GM21786 (cell line): ENCODE measurements at regions not wholly inside any gene's neighbourhood (a gene's known extent, or its start where the extent isn't known, plus 50 kb on each side); places are given as distances from the start of the nearest gene placed in this dataset.
"Not testable (repeated sequence)": the region's sequence is repeated elsewhere in the genome, so short reads cannot be mapped to it uniquely, and the experiment has no call there.

Experiments
- ATAC-seq: cut with Tn5 transposase; IDR thresholded peaks from one replicate; pipeline ENCODE4 v1.9.1; 2021; ENCODE audit not compliant: unreplicated experiment

DNA sequence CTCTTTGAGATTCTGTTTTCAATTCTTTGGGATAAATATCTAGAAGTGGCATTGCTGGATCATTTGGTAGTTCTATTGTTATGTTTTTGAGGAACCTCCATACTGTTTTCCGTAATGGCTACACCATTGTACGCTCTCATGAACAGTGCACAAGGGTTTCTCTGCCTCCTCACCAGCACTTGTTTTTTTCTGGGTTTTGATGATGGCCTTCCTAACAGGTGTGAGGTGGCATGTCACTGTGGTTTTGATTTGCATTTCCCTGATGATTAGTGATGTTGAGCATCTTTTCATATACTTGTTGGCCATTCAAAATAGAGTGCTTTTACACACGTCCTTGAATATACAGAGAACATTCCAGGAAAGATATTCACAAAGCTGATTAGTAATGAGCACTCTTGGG lies 86.8 kb upstream of the ADORA2B start:
- not testable (repeated sequence) for ATAC-seq

DNA sequence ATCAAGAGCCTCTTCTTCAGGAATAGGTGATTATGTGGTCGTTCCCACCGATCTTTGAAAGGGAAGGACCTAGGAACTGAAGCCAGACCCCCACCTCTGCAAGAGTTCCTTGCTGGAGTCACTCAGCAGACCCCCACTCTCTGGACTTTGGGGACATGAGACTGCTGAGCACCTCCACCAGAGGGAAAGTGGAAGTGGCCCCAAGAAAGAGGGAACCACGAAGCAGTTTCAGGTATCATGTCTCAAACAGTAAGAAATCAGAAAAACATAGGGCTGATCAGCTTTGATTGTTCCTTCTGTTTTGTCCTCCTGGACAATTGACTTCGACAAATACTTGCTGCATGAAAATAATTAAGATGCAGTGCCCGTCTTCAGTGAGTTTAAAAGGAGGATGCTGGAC lies 84.2 kb upstream of the ADORA2B start:
- ATAC-seq = not testable (repeated sequence)

DNA sequence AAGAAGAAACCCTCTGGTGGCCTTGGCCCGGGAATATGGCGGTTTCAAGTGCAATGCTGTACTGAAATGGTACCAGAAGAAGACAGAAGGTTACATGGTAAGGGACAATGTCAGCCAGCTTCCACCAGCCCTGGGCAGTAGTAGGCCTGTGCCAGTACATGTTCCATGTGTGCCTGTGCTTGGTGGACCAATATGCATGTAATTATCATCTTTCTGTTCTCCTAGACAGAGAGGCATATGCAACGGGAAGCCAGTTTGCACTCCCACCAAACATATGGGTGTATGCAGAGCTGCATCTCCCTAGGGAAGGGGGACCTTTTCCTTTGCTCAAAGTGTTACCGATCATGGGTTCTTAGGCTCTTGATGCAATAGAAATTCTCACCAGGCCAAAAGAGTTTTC lies 80.9 kb upstream of the ADORA2B start:
- not testable (repeated sequence) for ATAC-seq

DNA sequence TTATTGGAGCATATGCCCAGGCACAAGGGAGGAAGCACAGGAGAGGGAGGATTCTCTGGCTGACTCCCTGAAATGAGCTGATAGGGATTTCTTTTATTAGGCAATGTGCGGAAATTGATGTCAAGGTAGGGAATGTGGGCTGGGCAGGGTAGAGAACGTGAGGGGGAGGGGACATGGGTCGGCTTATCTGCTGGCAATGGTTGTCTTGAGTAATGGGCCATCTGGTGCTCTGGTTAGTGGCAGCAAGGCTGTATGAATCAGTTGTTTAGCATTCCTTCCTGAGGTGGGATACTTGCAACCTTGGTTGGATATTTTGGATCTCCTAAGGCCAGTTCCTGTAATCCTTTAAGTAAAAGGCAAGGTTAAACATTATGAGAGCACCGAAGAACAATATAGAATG lies 80.5 kb upstream of the ADORA2B start:
- ATAC-seq = not testable (repeated sequence)

DNA sequence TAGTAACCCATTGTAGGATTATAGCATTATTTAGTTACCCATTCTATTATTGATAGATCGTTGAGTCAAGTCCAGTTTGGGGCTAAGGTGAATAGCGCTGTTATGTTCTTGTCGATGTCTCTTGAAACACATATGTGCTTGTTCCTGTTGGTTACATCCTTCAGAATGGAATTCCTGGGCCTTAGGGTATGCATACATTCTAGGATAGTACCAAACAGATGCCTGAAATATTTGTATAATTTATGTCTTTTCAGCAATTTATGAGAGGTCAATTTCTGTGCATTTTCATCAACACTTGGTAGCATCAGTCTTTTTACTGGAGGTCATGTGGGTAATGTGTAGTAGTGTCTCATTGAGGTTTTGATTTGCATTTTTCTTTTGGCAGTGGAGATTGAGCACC lies 78.9 kb upstream of the ADORA2B start:
- ATAC-seq = not testable (repeated sequence)

DNA sequence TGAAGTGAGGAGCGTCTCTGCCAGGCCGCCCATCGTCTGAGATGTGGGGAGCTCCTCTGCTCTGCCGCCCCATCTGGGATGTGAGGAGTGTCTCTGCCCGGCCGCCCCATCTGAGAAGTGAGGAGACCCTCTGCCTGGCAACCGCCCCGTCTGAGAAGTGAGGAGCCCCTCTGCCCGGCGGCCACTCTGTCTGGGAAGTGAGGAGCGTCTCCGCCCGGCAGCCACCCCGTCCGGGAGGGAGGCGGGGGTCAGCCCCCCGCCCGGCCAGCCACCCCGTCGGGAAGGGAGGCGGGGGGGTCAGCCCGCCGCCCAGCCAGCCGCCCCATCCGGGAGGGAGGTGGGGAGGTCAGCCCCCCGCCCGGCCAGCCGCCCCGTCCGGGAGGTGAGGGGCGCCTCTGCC lies 77.6 kb upstream of the ADORA2B start:
- not testable (repeated sequence) for ATAC-seq

DNA sequence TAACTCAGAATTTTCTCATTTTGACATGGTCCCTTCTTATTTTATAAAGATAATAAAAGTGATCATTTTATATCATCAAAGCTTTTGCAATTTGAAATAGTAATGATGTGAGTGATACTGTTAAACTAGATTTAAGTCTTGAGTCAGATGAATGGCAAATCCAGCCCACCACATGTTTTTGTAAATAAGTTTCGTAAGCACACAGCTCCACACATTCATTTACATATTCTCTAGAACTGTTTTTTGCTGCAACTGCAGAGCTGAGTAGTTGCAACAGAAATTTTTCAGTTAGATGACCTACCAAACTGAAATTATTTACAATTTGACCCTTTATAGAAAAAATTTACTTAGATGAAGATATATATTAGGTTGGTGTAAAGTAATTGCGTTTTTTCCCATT lies 75.1 kb upstream of the ADORA2B start:
- ATAC-seq = not testable (repeated sequence)

DNA sequence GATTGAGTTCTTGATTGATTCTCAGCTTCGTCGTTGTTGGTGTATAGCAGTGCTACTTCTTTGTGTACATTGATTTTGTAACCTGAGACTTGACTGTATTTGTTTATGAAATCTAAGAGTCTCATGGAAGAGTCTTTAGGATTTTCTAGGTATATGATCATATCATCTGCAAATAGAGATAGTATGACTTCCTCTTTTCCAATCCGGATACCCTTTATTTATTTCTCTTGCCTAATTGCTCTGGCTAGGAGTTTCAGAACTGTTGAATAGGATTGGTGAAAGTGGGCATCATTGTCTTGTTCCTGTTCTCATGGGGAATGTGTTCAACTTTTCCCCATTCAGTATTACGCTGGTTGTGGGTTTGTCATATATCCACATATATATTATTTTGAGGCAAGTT lies 72.3 kb upstream of the ADORA2B start:
- not testable (repeated sequence) for ATAC-seq

DNA sequence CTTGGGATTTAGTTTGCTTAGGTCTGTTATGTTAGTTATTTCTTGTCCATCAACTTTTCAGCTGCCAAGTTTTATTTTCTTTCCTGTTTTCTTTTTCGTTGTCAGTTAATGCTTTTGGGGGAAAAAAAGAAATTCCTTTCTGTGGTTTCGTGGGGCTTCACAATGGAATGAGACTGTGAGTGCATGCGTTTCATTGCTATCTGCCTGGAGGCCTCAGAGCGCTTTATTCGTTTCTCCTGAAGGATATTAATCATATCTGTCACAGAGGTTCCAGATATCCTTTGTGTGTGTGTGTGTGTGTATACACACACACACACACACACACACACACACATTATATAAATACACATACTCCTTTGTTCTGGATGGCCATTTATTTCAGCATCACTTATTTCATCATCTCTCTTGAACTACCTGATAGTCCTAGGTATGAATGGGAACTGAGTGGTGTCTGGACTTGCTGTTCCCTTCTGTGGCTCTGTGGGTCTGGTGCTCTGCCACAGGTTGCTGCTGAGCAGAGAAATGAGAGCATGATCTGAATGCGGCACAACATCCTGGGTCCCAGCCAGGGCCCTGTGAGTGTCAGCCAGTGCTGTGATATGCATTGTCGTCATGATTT lies 66.9 kb upstream of the ADORA2B start:
- ATAC-seq = not testable (repeated sequence)

DNA sequence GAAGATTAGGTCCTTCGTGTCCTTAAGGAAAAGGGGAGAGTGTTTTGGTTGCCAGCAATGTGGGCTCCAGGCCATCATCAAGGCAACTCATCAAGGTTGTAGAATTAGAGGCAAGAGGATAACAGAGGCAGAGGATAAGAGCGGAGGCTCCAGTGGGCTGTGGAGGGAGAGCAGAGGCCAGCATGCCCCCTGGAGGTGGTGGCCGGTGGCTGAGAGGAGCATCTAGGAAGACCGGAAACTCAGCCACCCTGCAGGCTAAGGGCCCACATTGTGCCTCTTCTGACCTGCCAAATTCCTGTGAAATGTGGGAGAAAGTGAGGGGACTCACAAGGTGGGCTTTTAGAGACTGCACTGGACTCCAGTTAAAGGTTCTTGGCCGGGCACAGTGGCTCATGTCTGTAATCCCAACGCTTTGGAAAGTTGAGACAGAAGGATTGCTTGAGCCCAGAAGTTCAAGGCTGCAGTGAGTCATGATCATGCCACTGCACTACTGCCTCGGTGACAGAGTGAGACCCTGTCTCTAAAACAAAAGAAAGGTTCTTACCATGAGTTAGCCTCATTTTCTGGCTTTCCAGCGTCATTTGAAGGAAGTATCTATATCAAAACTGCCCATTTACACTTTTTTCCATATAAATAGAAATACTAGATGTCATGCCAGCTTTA lies 62.7 kb upstream of the ADORA2B start:
- no peak for ATAC-seq

DNA sequence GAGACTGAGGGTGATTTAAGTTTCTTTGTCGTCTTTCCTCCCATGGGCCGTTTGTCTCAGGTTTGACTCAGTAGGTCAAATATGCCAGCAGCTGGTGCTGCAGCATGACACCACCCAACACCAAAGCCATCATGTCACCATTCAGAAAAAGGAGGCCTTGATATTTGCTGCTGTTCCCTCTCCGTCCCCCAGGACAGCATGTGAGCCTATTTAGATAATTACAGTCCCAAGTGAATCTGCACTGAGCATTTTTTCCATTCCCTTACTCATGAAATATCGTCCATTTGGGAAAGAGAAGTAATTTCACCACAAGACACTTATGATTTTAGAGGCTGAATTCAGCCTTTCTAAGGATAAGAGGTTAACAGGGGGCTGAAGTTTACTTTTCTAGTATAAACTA lies 62.2 kb upstream of the ADORA2B start:
- no peak for ATAC-seq

DNA sequence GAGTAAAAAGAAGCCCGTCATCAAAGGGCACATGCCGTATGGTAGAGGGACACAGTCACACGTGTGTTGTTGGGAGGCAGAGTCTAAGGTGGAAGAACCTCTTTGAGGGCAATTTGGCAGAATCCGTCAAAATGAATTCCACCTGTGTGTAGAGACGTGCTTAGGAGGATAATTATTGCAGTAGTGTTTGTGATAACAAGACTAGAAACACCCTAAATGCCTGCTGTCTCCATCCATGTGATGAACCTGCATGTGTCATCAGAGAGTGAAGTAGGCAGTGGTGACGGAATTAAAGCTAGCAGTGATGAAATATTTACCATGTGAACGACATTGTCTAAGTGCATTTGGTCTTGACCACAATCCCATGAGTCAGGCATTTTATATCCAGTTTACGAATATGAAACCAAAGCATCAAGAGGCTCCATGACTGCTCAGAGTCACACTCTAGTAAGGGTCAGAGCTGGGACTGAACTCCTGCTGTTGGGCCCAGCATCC lies 61.3 kb upstream of the ADORA2B start:
- ATAC-seq = no peak

DNA sequence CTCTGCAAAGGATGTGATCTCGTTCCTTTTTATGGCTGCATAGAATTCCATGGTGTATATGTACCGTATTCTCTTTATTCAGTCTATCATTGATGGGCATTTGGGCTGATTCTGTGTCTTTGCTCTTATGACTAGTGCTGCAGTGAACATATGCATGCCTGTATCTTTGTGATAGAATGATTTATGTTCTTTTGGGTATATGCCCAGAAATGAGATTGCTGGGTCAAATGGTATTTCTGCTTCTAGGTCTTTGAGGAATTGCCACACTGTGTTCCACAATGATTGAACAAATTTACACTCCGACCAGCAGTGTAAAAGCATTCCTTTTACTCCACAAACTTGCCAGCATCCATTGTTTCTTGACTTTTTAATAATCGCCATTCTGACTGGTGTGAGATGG lies 60.2 kb upstream of the ADORA2B start:
- no peak for ATAC-seq

DNA sequence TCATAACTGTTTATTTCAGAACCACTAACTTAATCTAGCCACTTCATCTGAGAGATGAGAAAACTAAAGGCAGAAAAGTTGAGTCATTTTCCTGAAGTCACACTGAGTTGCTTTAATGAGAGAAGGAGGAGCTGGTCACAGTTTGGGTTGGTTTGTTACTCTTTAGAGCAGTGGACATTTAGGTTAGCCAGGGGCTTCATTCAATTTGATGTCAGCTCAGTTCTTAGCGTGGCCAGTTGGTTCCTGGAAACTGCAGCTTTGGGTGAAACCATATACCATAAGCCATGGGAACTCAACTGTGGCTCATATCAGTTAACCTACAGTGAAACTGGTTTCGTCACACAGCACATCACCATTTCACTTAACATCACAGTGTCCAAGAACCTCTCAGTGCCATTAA lies 59.2 kb upstream of the ADORA2B start:
- no peak for ATAC-seq

DNA sequence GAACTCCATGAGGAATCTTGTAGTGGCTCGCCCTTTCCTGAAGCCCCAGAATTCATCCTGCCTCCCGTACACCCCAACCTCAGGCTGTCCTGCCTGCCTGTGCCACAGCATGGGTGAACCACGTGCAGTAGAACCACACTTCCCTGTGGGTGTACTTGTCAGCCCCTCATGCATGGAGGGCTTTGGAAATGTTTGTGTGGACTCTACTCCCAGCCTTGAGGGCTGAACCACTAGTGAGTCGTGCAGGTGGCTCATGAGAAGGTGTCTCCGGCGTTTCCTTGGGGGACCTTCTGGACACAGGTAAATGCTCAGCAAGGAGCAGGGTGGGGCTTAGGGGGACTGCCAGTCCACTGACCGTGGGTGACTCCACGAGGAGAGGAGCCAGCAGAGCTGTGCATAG lies 58.7 kb upstream of the ADORA2B start:
- ATAC-seq = no peak

DNA sequence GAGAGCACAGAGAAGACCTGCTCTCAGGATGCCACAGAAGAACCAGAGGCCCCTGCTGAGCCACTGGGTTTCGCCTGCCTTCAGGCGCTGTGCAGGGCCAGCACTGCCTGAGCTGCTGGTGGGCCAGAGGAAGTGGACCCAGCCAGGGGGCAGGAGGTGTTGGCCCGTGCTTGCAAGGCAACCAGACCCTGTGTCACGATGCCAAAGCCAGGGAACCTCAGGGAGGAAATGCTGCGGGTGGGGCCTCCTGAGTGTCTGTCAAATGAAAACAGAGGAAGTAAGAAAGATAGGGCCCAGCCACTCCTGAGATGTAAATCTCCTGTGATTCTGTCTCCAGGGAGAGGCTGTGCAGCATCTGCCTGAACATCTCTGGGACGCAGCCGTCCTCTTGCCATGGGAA lies 58.1 kb upstream of the ADORA2B start:
- no peak for ATAC-seq

DNA sequence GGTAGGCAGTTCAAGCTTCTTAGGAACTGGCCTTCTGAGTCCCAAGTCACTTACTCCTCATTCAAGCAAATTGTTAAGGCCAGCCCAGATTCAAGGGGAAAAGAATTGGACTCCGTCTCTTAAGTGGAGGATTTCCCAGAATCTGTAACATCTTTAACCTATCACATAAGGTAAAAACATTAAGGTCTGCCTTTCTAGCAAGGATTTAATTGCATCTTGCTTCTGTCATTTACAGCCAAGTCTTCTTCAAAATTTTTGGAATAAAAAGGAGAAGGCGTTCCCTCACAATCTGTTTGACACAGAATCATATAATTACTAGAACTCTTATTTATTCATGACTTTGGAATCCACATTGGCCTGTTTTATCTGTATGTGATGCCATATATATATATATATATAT lies 56.5 kb upstream of the ADORA2B start:
- ATAC-seq = no peak

DNA sequence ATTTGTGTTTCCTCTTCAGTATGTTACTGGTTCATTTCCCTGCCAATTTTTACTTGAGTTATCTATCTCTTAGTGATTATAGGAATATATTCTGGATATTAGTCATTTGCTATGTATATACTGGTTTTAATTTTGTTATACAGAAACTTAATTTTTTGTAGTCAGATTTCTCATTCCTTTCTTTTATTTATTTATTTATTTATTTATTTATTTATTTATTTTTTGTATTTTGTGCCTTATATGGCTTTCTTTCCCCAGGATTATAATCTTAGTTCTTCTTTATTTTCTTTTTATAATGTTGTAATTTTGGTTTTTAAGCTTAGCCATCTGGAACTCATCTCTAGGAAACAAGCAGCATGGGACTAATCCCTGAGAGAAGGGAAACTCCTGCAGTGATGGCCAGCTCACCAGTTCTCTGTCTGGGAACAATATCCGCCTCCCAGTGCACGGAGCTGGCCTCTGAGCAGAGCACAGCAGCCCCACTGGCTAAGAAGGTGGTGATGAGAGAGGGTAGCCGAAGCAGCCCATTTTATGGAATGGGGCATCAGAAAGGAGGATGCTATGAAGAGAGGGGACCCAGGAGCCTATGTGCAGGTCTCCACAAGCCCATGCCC lies 54.5 kb upstream of the ADORA2B start:
- ATAC-seq = no peak

DNA sequence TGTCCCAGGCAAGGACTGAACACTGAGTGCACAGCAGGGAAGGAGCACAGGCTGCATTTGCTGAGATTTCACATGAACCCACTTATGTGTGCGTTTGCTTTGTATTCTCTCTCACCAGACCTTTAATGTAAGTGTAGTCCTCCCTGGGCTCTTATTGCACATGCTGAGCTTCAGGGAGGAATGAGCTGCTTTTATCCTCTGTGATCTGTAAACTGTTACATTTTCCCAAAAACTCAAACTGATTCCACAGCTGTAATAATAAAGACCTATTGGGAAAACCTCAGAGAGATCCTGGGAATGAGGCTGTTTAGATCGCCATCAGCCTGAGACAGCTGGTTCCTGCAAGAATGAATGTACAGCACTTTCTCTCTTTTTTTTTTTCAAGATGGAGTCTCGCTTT lies 53.6 kb upstream of the ADORA2B start:
- ATAC-seq = no peak

DNA sequence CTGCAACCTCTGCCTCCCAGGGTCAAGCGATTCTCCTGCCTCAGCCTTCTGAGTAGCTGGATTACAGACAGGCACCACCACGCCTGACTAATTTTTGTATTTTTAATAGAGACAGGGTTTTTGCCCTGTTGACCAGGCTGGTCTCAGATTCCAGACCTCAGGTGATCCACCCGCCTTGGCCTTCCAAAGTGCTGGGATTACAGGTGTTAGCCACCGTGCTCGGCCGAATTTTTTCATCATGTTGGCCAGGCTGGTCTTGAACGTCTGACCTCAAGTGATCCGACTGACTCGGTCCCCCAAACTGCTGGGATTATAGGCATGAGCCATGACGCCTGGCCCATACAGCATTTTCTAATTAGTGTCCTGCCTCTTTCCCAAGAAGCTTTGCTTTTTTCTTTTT lies 52.7 kb upstream of the ADORA2B start:
- no peak for ATAC-seq

DNA sequence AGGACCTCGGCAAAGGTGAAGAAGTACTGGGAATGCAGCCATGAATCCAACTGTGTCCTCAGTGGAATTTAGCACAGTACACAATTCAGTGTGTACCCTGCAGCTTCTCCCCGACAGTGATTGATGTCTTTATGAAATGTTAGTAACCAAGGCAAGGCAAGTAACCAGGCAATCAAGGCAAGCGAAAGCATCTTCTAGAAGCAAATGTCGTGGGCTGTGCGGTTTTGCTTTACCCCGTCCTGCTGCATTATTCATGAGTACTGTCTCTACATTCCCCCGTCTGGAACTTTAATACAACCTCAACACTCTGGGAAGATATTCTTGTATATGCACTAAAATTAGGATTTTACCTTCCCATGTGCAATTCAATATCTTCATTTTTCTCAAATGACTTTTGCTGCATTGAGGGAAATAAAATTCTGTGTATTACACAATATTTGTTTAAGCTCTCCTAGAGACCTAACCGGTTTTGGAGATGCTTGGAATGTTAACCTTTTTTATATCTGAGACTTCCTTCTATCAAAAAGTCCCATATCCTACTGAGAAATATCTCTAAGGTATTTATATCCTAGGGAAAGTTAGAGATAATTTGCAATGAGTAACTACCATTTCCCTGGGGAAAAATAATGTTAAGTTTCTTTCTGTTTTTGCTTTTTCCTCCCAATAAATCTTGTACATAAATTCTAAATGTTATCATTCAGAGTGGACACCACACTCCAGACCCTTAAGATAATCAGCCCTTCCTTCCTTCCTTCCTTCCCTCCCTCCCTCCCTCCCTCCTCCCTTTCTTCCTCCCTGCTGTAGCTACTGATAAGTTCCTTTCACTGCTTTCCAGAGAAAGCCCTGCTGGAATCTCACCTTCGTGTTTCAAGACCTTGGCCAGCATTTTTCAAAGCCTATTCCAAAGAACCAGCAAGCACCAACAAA lies 51.9 kb upstream of the ADORA2B start:
- ATAC-seq = no peak
